OCI-LY1 (cell line): ENCODE measurements at regions not wholly inside any gene's neighbourhood (a gene's known extent, or its start where the extent isn't known, plus 50 kb on each side); places are given as distances from the start of the nearest gene placed in this dataset.

Experiments used
- EZH2 ChIP-seq: fragments of 200-600 bp; sonication (generic), shearing (Covaris generic); IDR thresholded peaks from 2 replicates; pipeline ENCODE4 v1.8.0; 2017; ENCODE audit warnings: borderline replicate concordance, mixed run types, mild to moderate bottlenecking, antibody characterized with exemption, low read length, moderate library complexity, mixed read lengths
- TF ChIP-seq, protein P1 (sequence below): fragments of 200-600 bp; sonication (generic), shearing (Covaris generic); IDR thresholded peaks from 2 replicates; pipeline ENCODE4 v1.5.1; 2017; ENCODE audit warnings: mild to moderate bottlenecking, antibody characterized with exemption, low read length, moderate library complexity, mixed read lengths

DNA sequence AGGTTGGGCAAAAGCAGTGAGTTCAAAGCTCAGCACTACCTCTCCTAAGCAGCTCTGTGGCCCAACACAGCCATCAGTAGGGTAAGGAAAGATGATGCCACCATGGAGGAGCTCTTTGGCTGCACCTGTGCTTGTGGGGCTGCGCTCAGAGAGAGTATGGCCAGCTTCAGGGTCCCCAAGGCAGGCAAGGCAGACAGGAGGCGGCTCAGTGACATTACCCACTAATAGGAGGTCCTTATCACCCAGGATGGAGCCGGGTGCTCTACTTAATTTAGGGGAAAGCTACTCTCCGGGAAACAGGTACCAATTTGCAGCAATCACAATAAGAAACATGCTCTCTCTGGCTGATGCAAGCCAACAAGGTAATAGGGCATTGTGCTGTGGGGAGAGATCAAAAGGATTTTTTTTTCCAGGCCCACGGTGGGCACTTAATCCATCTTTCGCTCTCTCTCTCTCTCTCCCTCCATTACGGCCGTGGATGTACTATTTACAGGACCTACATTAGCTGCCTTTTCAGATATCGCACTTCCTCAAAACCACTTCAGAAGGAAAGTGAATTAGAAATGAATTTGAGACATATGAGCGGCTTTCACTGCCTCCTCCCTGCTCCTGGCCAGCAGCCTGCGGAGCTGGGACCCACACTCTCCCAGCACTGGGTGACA is 446.3 kb downstream of the SOX6 start:
- no peak for TF ChIP-seq EZH2
- TF ChIP-seq, protein P1, sequence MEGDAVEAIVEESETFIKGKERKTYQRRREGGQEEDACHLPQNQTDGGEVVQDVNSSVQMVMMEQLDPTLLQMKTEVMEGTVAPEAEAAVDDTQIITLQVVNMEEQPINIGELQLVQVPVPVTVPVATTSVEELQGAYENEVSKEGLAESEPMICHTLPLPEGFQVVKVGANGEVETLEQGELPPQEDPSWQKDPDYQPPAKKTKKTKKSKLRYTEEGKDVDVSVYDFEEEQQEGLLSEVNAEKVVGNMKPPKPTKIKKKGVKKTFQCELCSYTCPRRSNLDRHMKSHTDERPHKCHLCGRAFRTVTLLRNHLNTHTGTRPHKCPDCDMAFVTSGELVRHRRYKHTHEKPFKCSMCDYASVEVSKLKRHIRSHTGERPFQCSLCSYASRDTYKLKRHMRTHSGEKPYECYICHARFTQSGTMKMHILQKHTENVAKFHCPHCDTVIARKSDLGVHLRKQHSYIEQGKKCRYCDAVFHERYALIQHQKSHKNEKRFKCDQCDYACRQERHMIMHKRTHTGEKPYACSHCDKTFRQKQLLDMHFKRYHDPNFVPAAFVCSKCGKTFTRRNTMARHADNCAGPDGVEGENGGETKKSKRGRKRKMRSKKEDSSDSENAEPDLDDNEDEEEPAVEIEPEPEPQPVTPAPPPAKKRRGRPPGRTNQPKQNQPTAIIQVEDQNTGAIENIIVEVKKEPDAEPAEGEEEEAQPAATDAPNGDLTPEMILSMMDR, result no peak
